Activated CD8-positive, alpha-beta memory T cell treated with anti-CD3 and anti-CD28 coated beads, Interleukin-2, amount 10 ng/mL, durations not matched to agents 7 days and 5 days (primary cell): ENCODE measurements at regions not wholly inside any gene's neighbourhood (a gene's known extent, or its start where the extent isn't known, plus 50 kb on each side); places are given as distances from the start of the nearest gene placed in this dataset.
"Not testable (repeated sequence)": the region's sequence is repeated elsewhere in the genome, so short reads cannot be mapped to it uniquely, and the experiment has no call there.

Experiments
- ATAC-seq: fragments of 150-1000 bp; cut with Tn5 transposase; one replicate; pipeline ENCODE4 v1.10.0; 2021; ENCODE audit warnings: moderate library complexity
- CTCF ChIA-PET: fragments of 350-600 bp; sonication (Branson Sonifier 250); formaldehyde crosslinking; loops from one replicate; lab custom pipeline; 2021; ENCODE audit warnings: antibody characterized with exemption; lab: Charles Lee
- DNase-seq: peaks from one replicate; pipeline ENCODE4 v3.0.0-alpha.2; 2020
- H3K27ac Mint-ChIP-seq: one replicate; pipeline ENCODE4 v1.8.0; 2021; ENCODE audit warnings: mild to moderate bottlenecking, mixed read lengths
- H3K27me3 Mint-ChIP-seq: one replicate; pipeline ENCODE4 v1.8.0; 2021; ENCODE audit warnings: mixed read lengths
- H3K36me3 Mint-ChIP-seq: one replicate; pipeline ENCODE4 v1.8.0; 2021; ENCODE audit warnings: mild to moderate bottlenecking, mixed read lengths
- H3K4me1 Mint-ChIP-seq: one replicate; pipeline ENCODE4 v1.8.0; 2021; ENCODE audit warnings: mixed read lengths
- H3K4me3 Mint-ChIP-seq: one replicate; pipeline ENCODE4 v1.8.0; 2021; ENCODE audit warnings: mild to moderate bottlenecking, moderate library complexity, mixed read lengths
- H3K9me3 Mint-ChIP-seq: one replicate; pipeline ENCODE4 v1.8.0; 2022; ENCODE audit warnings: low read depth, mixed read lengths

- Mint-ChIP-seq H3K36me3 (no peaks in the 10 kb centered on the region), H3K27me3 (no peaks in the 10 kb centered on the region), H3K27ac (no peak overlapping the region), H3K4me1 (no peaks in the 10 kb centered on the region), H3K4me3 (no peak overlapping the region), H3K9me3 (no peaks in the 10 kb centered on the region)
- ATAC-seq (no peak), DNase-seq (no peak)
- CTCF ChIA-PET = no interaction called here
Measured at GRCh38 chr2:124995185-124995912, 970.3 kb downstream of the CNTNAP5 start.

GRCh38 chr2:124996406-124996805 lies 971.3 kb downstream of the CNTNAP5 start:
- no peak for ATAC-seq
- Mint-ChIP-seq H3K27me3 (no peaks in the 10 kb centered on the region), H3K9me3 (no peaks in the 10 kb centered on the region), H3K4me1 (no peaks in the 10 kb centered on the region), H3K27ac (no peak overlapping the region), H3K36me3 (no peaks in the 10 kb centered on the region), H3K4me3 (no peak overlapping the region)
- DNase-seq = no peak
- CTCF ChIA-PET = no interaction called here

GRCh38 chr2:124999906-125000305 lies 974.8 kb downstream of the CNTNAP5 start:
- DNase-seq = no peak
- Mint-ChIP-seq H3K27ac (no peak overlapping the region), H3K4me1 (no peaks in the 10 kb centered on the region), H3K36me3 (no peaks in the 10 kb centered on the region), H3K4me3 (no peak overlapping the region), H3K27me3 (no peaks in the 10 kb centered on the region), H3K9me3 (no peaks in the 10 kb centered on the region)
- ATAC-seq = no peak
- CTCF ChIA-PET = no interaction called here

GRCh38 chr2:125004106-125004800 lies 979.2 kb downstream of the CNTNAP5 start:
- Mint-ChIP-seq H3K9me3 (peaks cover 2% of the 10 kb centered on the region), H3K27ac (no peak overlapping the region), H3K36me3 (no peaks in the 10 kb centered on the region), H3K4me1 (no peaks in the 10 kb centered on the region), H3K4me3 (no peak overlapping the region), H3K27me3 (no peaks in the 10 kb centered on the region)
- DNase-seq (no peak), ATAC-seq (no peak)
- CTCF ChIA-PET = no interaction called here

- CTCF ChIA-PET = no interaction called here
- Mint-ChIP-seq H3K9me3 (peaks cover 8% of the 10 kb centered on the region), H3K27ac (no peak overlapping the region), H3K4me3 (no peak overlapping the region), H3K27me3 (no peaks in the 10 kb centered on the region), H3K4me1 (no peaks in the 10 kb centered on the region), H3K36me3 (no peaks in the 10 kb centered on the region)
- no peak for DNase-seq
- ATAC-seq = no peak
Measured at GRCh38 chr2:125006676-125007075, 981.6 kb downstream of the CNTNAP5 start.

- H3K9me3 Mint-ChIP-seq = peaks cover 16% of the 10 kb centered on the region
- H3K27me3 Mint-ChIP-seq, H3K36me3 Mint-ChIP-seq, H3K27ac Mint-ChIP-seq, DNase-seq, CTCF ChIA-PET, H3K4me1 Mint-ChIP-seq, H3K4me3 Mint-ChIP-seq, ATAC-seq: not testable (repeated sequence)
Measured at GRCh38 chr2:125028721-125029120, 1003.6 kb downstream of the CNTNAP5 start.

- ATAC-seq (no peak), DNase-seq (no peak)
- Mint-ChIP-seq H3K4me3 (no peak overlapping the region), H3K27me3 (no peaks in the 10 kb centered on the region), H3K4me1 (no peaks in the 10 kb centered on the region), H3K27ac (no peak overlapping the region), H3K36me3 (no peaks in the 10 kb centered on the region), H3K9me3 (peaks cover 13% of the 10 kb centered on the region)
- CTCF ChIA-PET = no interaction called here
Measured at GRCh38 chr2:125033871-125034270, 1008.8 kb downstream of the CNTNAP5 start.

- DNase-seq = no peak
- Mint-ChIP-seq H3K27ac (no peak overlapping the region), H3K4me1 (no peaks in the 10 kb centered on the region), H3K4me3 (no peak overlapping the region), H3K36me3 (no peaks in the 10 kb centered on the region), H3K9me3 (peaks cover 10% of the 10 kb centered on the region), H3K27me3 (no peaks in the 10 kb centered on the region)
- CTCF ChIA-PET = no interaction called here
- ATAC-seq = no peak
Measured at GRCh38 chr2:125037135-125037653, 1012.1 kb downstream of the CNTNAP5 start.

- ATAC-seq (no peak), DNase-seq (no peak)
- Mint-ChIP-seq H3K4me1 (no peaks in the 10 kb centered on the region), H3K4me3 (no peak overlapping the region), H3K27ac (no peak overlapping the region), H3K36me3 (no peaks in the 10 kb centered on the region), H3K27me3 (no peaks in the 10 kb centered on the region), H3K9me3 (peaks cover 7% of the 10 kb centered on the region)
- CTCF ChIA-PET = no interaction called here
Measured at GRCh38 chr2:125041846-125042245, 1016.8 kb downstream of the CNTNAP5 start.

GRCh38 chr2:125042727-125043126 lies 1017.6 kb downstream of the CNTNAP5 start:
- no peak overlapping the region for H3K27ac Mint-ChIP-seq
- ATAC-seq = no peak
- peaks cover 7% of the 10 kb centered on the region for H3K9me3 Mint-ChIP-seq
- no peaks in the 10 kb centered on the region for H3K27me3 Mint-ChIP-seq
- no peaks in the 10 kb centered on the region for H3K36me3 Mint-ChIP-seq
- CTCF ChIA-PET = no interaction called here
- no peak overlapping the region for H3K4me3 Mint-ChIP-seq
- DNase-seq = no peak
- H3K4me1 Mint-ChIP-seq = no peaks in the 10 kb centered on the region

GRCh38 chr2:125070726-125071505 lies 1045.8 kb downstream of the CNTNAP5 start:
- no peaks in the 10 kb centered on the region for H3K36me3 Mint-ChIP-seq
- H3K27me3 Mint-ChIP-seq = no peaks in the 10 kb centered on the region
- H3K27ac Mint-ChIP-seq = no peak overlapping the region
- no peak overlapping the region for H3K4me3 Mint-ChIP-seq
- no peak for DNase-seq
- H3K4me1 Mint-ChIP-seq = no peaks in the 10 kb centered on the region
- no peak for ATAC-seq
- CTCF ChIA-PET = no interaction called here
- H3K9me3 Mint-ChIP-seq = no peaks in the 10 kb centered on the region

- no peaks in the 10 kb centered on the region for H3K27me3 Mint-ChIP-seq
- peaks cover 5% of the 10 kb centered on the region for H3K9me3 Mint-ChIP-seq
- no peak overlapping the region for H3K27ac Mint-ChIP-seq
- H3K4me1 Mint-ChIP-seq = no peaks in the 10 kb centered on the region
- H3K36me3 Mint-ChIP-seq = no peaks in the 10 kb centered on the region
- CTCF ChIA-PET = no interaction called here
- DNase-seq (no peak), ATAC-seq (no peak)
- H3K4me3 Mint-ChIP-seq = no peak overlapping the region
Measured at GRCh38 chr2:125073440-125073839, 1048.4 kb downstream of the CNTNAP5 start.

- CTCF ChIA-PET = no interaction called here
- peaks cover 28% of the 10 kb centered on the region for H3K9me3 Mint-ChIP-seq
- H3K27ac Mint-ChIP-seq = no peak overlapping the region
- no peak overlapping the region for H3K4me3 Mint-ChIP-seq
- DNase-seq = no peak
- ATAC-seq = no peak
- no peaks in the 10 kb centered on the region for H3K36me3 Mint-ChIP-seq
- no peaks in the 10 kb centered on the region for H3K27me3 Mint-ChIP-seq
- H3K4me1 Mint-ChIP-seq = no peaks in the 10 kb centered on the region
Measured at GRCh38 chr2:125085904-125086303, 1060.8 kb downstream of the CNTNAP5 start.
